Natural killer cell (primary cell): ENCODE measurements at regions not wholly inside any gene's neighbourhood (a gene's known extent, or its start where the extent isn't known, plus 50 kb on each side); places are given as distances from the start of the nearest gene placed in this dataset.

Experiments
- ATAC-seq, 3 donors: fragments of 150-1000 bp in 2 of 3; fragments of 200-7000 bp in 1 of 3; cut with Tn5 transposase; 1 replicate in 1 of 3; 2 replicates in 2 of 3; pipeline ENCODE4 v1.10.0; 2021; ENCODE audit warnings: mild to moderate bottlenecking in 2 of 3, moderate library complexity in 2 of 3
- DNase-seq, 2 donors: peaks; one replicate each; pipeline versions ENCODE4 v3.0.0 to v3.0.0-alpha.2; 2013 to 2021; ENCODE audit warnings: mixed read lengths in 1 of 2
- H3K27ac ChIP-seq: one replicate; pipeline ENCODE4 v1.5.1; 2013; ENCODE audit warnings: mild to moderate bottlenecking, low read length
- H3K27me3 ChIP-seq: one replicate; pipeline ENCODE4 v1.6.1; 2013; ENCODE audit warnings: low read length; ENCODE audit not compliant: control insufficient read depth, insufficient read depth
- H3K36me3 ChIP-seq: one replicate; pipeline ENCODE4 v1.6.1; 2013; ENCODE audit warnings: low read length; ENCODE audit not compliant: control insufficient read depth, insufficient read depth
- H3K4me1 ChIP-seq: one replicate; pipeline ENCODE4 v1.6.1; 2013; ENCODE audit warnings: low read length; ENCODE audit not compliant: control insufficient read depth, insufficient read depth
- H3K4me3 ChIP-seq: one replicate; pipeline ENCODE4 v1.5.1; 2013; ENCODE audit warnings: low read length
- H3K9me3 ChIP-seq: one replicate; pipeline ENCODE4 v1.6.1; 2013; ENCODE audit warnings: low read length; ENCODE audit not compliant: control insufficient read depth, insufficient read depth
- H3K27ac Mint-ChIP-seq, 2 donors: one replicate each; pipeline ENCODE4 v1.8.0; 2022; ENCODE audit warnings: mild to moderate bottlenecking in 2 of 2, mixed read lengths in 2 of 2, moderate library complexity in 1 of 2
- H3K27me3 Mint-ChIP-seq, 2 donors: one replicate each; pipeline ENCODE4 v1.8.0; 2022; ENCODE audit warnings: low read depth in 2 of 2, mixed read lengths in 2 of 2
- H3K36me3 Mint-ChIP-seq: one replicate; pipeline ENCODE4 v1.8.0; 2022; ENCODE audit warnings: mixed read lengths
- H3K4me1 Mint-ChIP-seq, 2 donors: one replicate each; pipeline ENCODE4 v1.8.0; 2022; ENCODE audit warnings: mixed read lengths in 2 of 2
- H3K4me3 Mint-ChIP-seq: one replicate; pipeline ENCODE4 v1.8.0; 2022; ENCODE audit warnings: mild to moderate bottlenecking, moderate library complexity, mixed read lengths
- H3K9me3 Mint-ChIP-seq, 2 donors: one replicate each; pipeline ENCODE4 v1.8.0; 2022; ENCODE audit warnings: mixed read lengths in 2 of 2
- WGBS: methylation state at CpG from one replicate; pipeline ENCODE4 v1.1.7; 2013; ENCODE audit warnings: missing lambda C conversion rate; ENCODE audit not compliant: insufficient coverage; 5-methylcytosine and 5-hydroxymethylcytosine counted together
- intact Hi-C: fragments of 100-400 bp; cut with micrococcal nuclease; formaldehyde crosslinking; loops from one replicate; pipeline ENCODE4 v1.14.2; 2022
- TF ChIP-seq, protein P1 (sequence below): fragments of 200-600 bp; IDR thresholded peaks from one replicate; pipeline ENCODE4 v1.8.0; 2022; ENCODE audit warnings: antibody characterized with exemption

DNA sequence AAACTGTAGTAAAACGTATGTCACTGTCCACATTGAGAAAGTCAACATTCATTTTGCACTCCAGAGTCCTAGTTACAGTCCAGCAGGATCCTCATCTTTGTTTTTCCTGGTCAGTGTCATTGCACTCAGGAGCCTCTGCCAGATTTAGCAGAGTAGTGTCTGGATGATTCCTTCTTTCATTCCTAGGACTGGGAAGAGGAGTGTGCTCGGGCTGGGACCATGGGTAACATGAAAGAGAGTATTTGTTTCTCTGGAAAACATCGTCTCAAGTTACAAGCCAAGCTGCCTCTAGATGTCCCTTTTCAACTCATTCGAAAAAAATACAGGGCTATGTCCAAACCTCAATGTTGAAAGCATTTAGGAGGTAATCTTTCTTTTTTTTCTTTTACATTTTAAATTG is 69.9 kb upstream of the TNIP3 start:
- no peak for ATAC-seq
- TF ChIP-seq, protein P1, sequence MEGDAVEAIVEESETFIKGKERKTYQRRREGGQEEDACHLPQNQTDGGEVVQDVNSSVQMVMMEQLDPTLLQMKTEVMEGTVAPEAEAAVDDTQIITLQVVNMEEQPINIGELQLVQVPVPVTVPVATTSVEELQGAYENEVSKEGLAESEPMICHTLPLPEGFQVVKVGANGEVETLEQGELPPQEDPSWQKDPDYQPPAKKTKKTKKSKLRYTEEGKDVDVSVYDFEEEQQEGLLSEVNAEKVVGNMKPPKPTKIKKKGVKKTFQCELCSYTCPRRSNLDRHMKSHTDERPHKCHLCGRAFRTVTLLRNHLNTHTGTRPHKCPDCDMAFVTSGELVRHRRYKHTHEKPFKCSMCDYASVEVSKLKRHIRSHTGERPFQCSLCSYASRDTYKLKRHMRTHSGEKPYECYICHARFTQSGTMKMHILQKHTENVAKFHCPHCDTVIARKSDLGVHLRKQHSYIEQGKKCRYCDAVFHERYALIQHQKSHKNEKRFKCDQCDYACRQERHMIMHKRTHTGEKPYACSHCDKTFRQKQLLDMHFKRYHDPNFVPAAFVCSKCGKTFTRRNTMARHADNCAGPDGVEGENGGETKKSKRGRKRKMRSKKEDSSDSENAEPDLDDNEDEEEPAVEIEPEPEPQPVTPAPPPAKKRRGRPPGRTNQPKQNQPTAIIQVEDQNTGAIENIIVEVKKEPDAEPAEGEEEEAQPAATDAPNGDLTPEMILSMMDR: no peak
- intact Hi-C loops: no loop called here
- no peak overlapping the region for H3K4me3 ChIP-seq
- Mint-ChIP-seq H3K27ac (no peak overlapping the region), H3K4me1 (no peaks in the 10 kb centered on the region), H3K4me3 (no peak overlapping the region), H3K9me3 (no peaks in the 10 kb centered on the region), H3K36me3 (no peaks in the 10 kb centered on the region), H3K27me3 (peaks cover 6 to 11% of the 10 kb centered on the region in 2 donors)
- H3K4me1 ChIP-seq: no peaks in the 10 kb centered on the region
- H3K36me3 ChIP-seq: no peaks in the 10 kb centered on the region
- WGBS: 92% methylated on average over 3 of the region's 4 CpGs
- no peaks in the 10 kb centered on the region for H3K27me3 ChIP-seq
- no peaks in the 10 kb centered on the region for H3K9me3 ChIP-seq
- DNase-seq: no peak
- H3K27ac ChIP-seq: no peak overlapping the region

DNA sequence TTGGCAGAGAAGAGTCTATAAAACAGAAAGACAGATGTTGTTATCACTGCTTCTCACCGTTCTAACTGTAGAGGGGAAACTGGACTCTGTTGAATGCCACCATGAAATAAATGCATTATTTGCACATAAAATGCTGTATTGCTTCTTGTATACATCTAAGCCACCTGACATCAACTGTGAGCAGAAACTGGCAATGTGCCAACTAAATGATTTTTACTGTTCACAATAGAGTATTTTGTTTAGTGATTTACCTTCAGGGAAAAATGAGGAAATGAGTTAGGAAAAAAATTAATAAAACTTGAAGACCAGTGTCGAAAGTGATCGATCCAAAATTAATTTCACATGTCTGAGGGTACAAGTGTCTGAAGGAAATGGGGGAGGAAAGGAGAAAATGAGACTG is 65.9 kb upstream of the TNIP3 start:
- Mint-ChIP-seq H3K27me3 (peaks cover 6 to 12% of the 10 kb centered on the region in 2 donors), H3K4me3 (no peak overlapping the region), H3K4me1 (no peaks in the 10 kb centered on the region), H3K9me3 (no peaks in the 10 kb centered on the region), H3K27ac (no peak overlapping the region), H3K36me3 (no peaks in the 10 kb centered on the region)
- Histone ChIP-seq H3K36me3 (no peaks in the 10 kb centered on the region), H3K4me3 (no peak overlapping the region), H3K9me3 (no peaks in the 10 kb centered on the region), H3K4me1 (no peaks in the 10 kb centered on the region), H3K27ac (no peak overlapping the region), H3K27me3 (no peaks in the 10 kb centered on the region)
- intact Hi-C loops: no loop called here
- TF ChIP-seq, protein P1: no peak
- no peak for ATAC-seq
- no peak for DNase-seq
- 95% methylated on average over 3 of the region's 3 CpGs for WGBS

DNA sequence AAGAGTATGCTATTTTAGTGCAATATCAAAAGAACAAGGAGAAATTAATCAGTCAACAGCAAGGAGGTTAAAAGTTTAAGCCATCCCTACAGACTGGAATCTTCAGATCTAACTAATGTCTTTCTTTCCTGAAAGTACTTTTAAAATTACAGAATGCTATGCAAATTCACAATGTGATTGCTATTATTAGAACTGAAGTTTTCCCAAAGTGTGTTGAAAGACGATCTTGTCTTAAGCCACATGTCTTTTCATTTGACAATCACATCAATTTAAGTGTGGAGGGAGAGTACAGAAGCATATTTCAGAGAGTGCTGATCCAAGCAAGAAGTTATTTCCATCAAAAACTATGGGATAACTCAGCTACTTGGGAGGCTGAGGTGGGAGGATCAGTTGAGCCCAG is 64.7 kb upstream of the TNIP3 start:
- Histone ChIP-seq H3K27ac (no peak overlapping the region), H3K4me3 (no peak overlapping the region), H3K4me1 (no peaks in the 10 kb centered on the region), H3K9me3 (no peaks in the 10 kb centered on the region), H3K27me3 (no peaks in the 10 kb centered on the region), H3K36me3 (no peaks in the 10 kb centered on the region)
- Mint-ChIP-seq H3K4me3 (no peak overlapping the region), H3K9me3 (no peaks in the 10 kb centered on the region), H3K27ac (no peak overlapping the region), H3K36me3 (no peaks in the 10 kb centered on the region), H3K27me3 (peaks cover 6 to 12% of the 10 kb centered on the region in 2 donors), H3K4me1 (no peaks in the 10 kb centered on the region)
- intact Hi-C loops: no loop called here
- WGBS: no CpG with 5 or more reads among the region's 1 CpG
- TF ChIP-seq, protein P1: no peak
- DNase-seq: no peak
- ATAC-seq: no peak

DNA sequence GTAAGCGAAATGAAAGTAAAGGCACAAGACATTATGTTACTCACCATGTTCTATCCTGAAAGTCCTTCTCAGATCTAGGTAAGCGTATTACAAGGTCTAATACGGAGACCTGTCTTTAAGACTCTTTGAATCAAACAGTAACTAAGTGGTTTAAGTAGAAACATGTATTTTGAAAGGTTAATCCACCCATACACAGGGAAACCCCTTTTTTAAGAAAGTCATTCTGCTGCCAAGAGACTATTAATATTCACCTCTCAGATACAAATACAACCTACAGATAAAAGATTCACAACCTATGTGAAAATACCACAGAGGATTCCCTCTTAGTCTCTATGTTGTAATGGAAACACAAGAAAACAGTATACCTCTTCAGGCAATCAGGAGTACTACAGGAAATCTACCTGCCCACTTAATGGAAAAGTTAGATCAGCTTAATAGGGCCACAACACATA is 63.2 kb upstream of the TNIP3 start:
- Histone ChIP-seq H3K9me3 (no peaks in the 10 kb centered on the region), H3K27me3 (no peaks in the 10 kb centered on the region), H3K4me3 (peak overlapping the region; percentile 30), H3K4me1 (no peaks in the 10 kb centered on the region), H3K36me3 (no peaks in the 10 kb centered on the region), H3K27ac (peak overlapping the region; percentile 45)
- WGBS: 73% methylated on average over 3 of the region's 3 CpGs
- ATAC-seq: no peak
- Mint-ChIP-seq H3K27me3 (peaks cover 6 to 12% of the 10 kb centered on the region in 2 donors), H3K36me3 (no peaks in the 10 kb centered on the region), H3K4me1 (no peaks in the 10 kb centered on the region), H3K4me3 (no peak overlapping the region), H3K27ac (no peak overlapping the region), H3K9me3 (no peaks in the 10 kb centered on the region)
- peak in 1 of 2 donors; percentile 54 for DNase-seq
- intact Hi-C loops: no loop called here
- TF ChIP-seq, protein P1: no peak
